ENCODE measurements at regions not wholly inside any gene's neighbourhood (a gene's known extent, or its start where the extent isn't known, plus 50 kb on each side); places are given as distances from the start of the nearest gene placed in this dataset.
"Not testable (repeated sequence)": the region's sequence is repeated elsewhere in the genome, so short reads cannot be mapped to it uniquely, and the experiment has no call there.

- H3K36me3 Mint-ChIP-seq (ENCODE audit: low read depth), result no peaks in the 10 kb centered on the region
- ChIA-PET POLR2A (no interaction called here), CTCF (no interaction called here)
- ATAC-seq, result no peak
- no peaks in the 10 kb centered on the region for H3K27me3 Mint-ChIP-seq (ENCODE audit: low read depth)
- no peaks in the 10 kb centered on the region for H3K4me1 Mint-ChIP-seq (ENCODE audit: low read depth)
- no peaks in the 10 kb centered on the region for H3K9me3 Mint-ChIP-seq (ENCODE audit: insufficient read depth)
- DNase-seq, result no peak
- H3K4me3 Mint-ChIP-seq, result no peak overlapping the region
- no peak overlapping the region for H3K27ac Mint-ChIP-seq
Measured at GRCh38 chr12:63354969-63355368, 204.0 kb upstream of the AVPR1A start.

- ATAC-seq (no peak), DNase-seq (no peak)
- ChIA-PET CTCF (no interaction called here), POLR2A (no interaction called here)
- Mint-ChIP-seq H3K9me3 (ENCODE audit: insufficient read depth) (no peaks in the 10 kb centered on the region), H3K4me3 (no peak overlapping the region), H3K4me1 (ENCODE audit: low read depth) (no peaks in the 10 kb centered on the region), H3K27ac (no peak overlapping the region), H3K36me3 (ENCODE audit: low read depth) (no peaks in the 10 kb centered on the region), H3K27me3 (ENCODE audit: low read depth) (no peaks in the 10 kb centered on the region)
Measured at GRCh38 chr12:63353559-63353958, 202.6 kb upstream of the AVPR1A start.

GRCh38 chr12:63351370-63351769 is 200.4 kb upstream of the AVPR1A start:
- H3K4me1 Mint-ChIP-seq (ENCODE audit: low read depth), result no peaks in the 10 kb centered on the region
- ATAC-seq (no peak), DNase-seq (no peak)
- H3K9me3 Mint-ChIP-seq (ENCODE audit: insufficient read depth), result no peaks in the 10 kb centered on the region
- H3K4me3 Mint-ChIP-seq, result no peak overlapping the region
- H3K27me3 Mint-ChIP-seq (ENCODE audit: low read depth), result no peaks in the 10 kb centered on the region
- ChIA-PET POLR2A (no interaction called here), CTCF (no interaction called here)
- H3K27ac Mint-ChIP-seq, result no peak overlapping the region
- H3K36me3 Mint-ChIP-seq (ENCODE audit: low read depth), result no peaks in the 10 kb centered on the region

DNA sequence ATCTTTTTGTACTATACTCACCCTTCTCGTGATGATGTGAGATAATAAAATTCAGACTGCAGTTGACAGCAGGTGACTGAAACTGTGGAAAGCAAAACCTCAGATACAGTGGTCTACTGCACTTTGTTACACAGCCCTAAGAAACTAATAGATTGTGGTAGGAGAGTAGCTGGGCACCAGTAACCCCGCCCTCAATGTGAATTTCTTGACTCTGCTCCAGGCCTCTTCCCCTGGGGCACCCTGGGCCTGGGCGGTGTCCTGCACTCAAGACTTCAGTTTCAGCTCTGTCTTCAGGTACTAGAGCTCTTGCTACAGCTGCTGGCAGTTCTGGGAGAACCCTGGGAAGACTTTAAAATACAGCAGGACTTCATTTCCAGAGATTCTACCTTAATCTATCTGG is 197.6 kb upstream of the AVPR1A start:
- H3K36me3 Mint-ChIP-seq (ENCODE audit: low read depth), result no peaks in the 10 kb centered on the region
- ChIA-PET CTCF (no interaction called here), POLR2A (no interaction called here)
- H3K9me3 Mint-ChIP-seq (ENCODE audit: insufficient read depth), result no peaks in the 10 kb centered on the region
- DNase-seq (no peak), ATAC-seq (no peak)
- no peak overlapping the region for H3K4me3 Mint-ChIP-seq
- H3K4me1 Mint-ChIP-seq (ENCODE audit: low read depth), result no peaks in the 10 kb centered on the region
- no peaks in the 10 kb centered on the region for H3K27me3 Mint-ChIP-seq (ENCODE audit: low read depth)
- H3K27ac Mint-ChIP-seq, result no peak overlapping the region

DNA sequence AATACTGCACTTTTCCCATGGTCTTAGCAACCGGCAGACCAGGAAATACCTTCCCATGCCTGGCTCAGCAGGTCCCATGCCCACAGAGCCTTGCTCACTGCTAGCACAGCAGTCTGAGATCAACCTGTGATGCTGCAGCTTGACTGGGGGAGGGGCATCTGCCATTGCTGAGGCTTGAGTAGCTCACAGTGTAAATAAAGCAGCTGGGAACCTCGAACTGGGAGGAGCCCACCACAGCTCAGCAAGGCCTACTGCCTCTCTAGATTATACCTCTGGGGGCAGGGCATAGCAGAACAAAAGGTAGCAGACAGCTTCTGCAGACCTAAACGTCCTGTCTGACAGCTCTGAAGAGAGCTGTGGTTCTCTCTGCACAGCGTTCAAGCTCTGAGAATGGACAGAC is 186.2 kb upstream of the AVPR1A start:
- ATAC-seq, result not testable (repeated sequence)

GRCh38 chr12:63326260-63326659 is 175.3 kb upstream of the AVPR1A start:
- Mint-ChIP-seq H3K36me3 (ENCODE audit: low read depth) (no peaks in the 10 kb centered on the region), H3K9me3 (ENCODE audit: insufficient read depth) (no peaks in the 10 kb centered on the region), H3K4me1 (ENCODE audit: low read depth) (no peaks in the 10 kb centered on the region), H3K27me3 (ENCODE audit: low read depth) (no peaks in the 10 kb centered on the region), H3K27ac (no peak overlapping the region), H3K4me3 (no peak overlapping the region)
- ATAC-seq, result no peak
- ChIA-PET CTCF (no interaction called here), POLR2A (no interaction called here)
- no peak for DNase-seq

More for the DNA sequence above, 186.2 kb upstream of the AVPR1A start:
- DNase-seq; H3K27ac Mint-ChIP-seq; H3K4me1 Mint-ChIP-seq (ENCODE audit: low read depth); H3K27me3 Mint-ChIP-seq (ENCODE audit: low read depth); H3K36me3 Mint-ChIP-seq (ENCODE audit: low read depth); H3K9me3 Mint-ChIP-seq (ENCODE audit: insufficient read depth); H3K4me3 Mint-ChIP-seq; POLR2A ChIA-PET; CTCF ChIA-PET: not testable (repeated sequence)

GRCh38 chr12:63325757-63326156 is 174.8 kb upstream of the AVPR1A start:
- no peaks in the 10 kb centered on the region for H3K9me3 Mint-ChIP-seq (ENCODE audit: insufficient read depth)
- ATAC-seq (no peak), DNase-seq (no peak)
- ChIA-PET CTCF (no interaction called here), POLR2A (no interaction called here)
- no peak overlapping the region for H3K27ac Mint-ChIP-seq
- H3K4me3 Mint-ChIP-seq, result no peak overlapping the region
- H3K36me3 Mint-ChIP-seq (ENCODE audit: low read depth), result no peaks in the 10 kb centered on the region
- H3K27me3 Mint-ChIP-seq (ENCODE audit: low read depth), result no peaks in the 10 kb centered on the region
- no peaks in the 10 kb centered on the region for H3K4me1 Mint-ChIP-seq (ENCODE audit: low read depth)

DNA sequence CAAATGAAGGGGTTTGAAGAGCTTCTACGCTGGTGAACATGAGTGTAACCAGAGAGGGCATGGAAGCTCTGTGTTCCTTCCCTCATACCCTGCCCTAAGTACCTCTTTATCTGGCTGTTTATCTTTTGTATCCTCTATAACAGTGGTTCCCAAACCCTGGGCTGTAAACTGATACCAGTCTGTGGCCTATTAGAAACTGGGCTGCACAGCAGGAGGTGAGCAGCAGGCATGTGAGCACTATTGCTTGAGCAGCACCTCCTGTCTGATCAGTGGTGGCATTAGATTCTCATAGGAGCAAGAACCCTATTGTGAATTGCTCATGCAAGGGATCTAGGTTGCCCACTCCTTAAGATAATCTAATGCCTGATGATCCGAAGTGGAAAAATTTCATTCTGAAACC is 172.9 kb upstream of the AVPR1A start:
- Mint-ChIP-seq H3K4me3 (no peak overlapping the region), H3K9me3 (ENCODE audit: insufficient read depth) (no peaks in the 10 kb centered on the region), H3K27ac (no peak overlapping the region), H3K27me3 (ENCODE audit: low read depth) (no peaks in the 10 kb centered on the region), H3K36me3 (ENCODE audit: low read depth) (no peaks in the 10 kb centered on the region), H3K4me1 (ENCODE audit: low read depth) (no peaks in the 10 kb centered on the region)
- ATAC-seq (no peak), DNase-seq (no peak)
- CTCF ChIA-PET, result no interaction called here
- POLR2A ChIA-PET, result no interaction called here

DNA sequence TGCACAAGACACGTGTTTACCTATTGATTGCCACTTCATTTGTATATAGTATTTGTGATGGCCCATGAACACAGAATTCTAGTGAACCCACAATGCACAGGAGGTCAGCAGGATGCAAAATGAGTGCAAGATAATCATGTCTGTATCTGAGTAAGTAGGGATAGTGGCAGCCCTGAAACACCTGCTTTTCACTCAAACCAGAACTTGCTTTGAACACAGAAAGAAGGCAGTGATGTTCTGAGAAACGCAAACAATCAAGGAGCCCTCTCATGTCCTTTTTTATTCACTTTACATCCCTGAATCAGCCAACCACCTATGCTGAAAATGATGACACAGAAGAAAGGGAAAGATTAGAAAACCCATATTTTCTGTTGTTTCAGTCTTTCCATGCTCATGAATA is 170.4 kb upstream of the AVPR1A start:
- Mint-ChIP-seq H3K36me3 (ENCODE audit: low read depth) (no peaks in the 10 kb centered on the region), H3K27me3 (ENCODE audit: low read depth) (no peaks in the 10 kb centered on the region), H3K4me3 (no peak overlapping the region), H3K4me1 (ENCODE audit: low read depth) (no peaks in the 10 kb centered on the region), H3K9me3 (ENCODE audit: insufficient read depth) (no peaks in the 10 kb centered on the region), H3K27ac (no peak overlapping the region)
- POLR2A ChIA-PET, result no interaction called here
- no peak for ATAC-seq
- CTCF ChIA-PET, result no interaction called here
- no peak for DNase-seq

GRCh38 chr12:63319936-63320633 is 169.1 kb upstream of the AVPR1A start:
- DNase-seq (no peak), ATAC-seq (no peak)
- Mint-ChIP-seq H3K27me3 (ENCODE audit: low read depth) (no peaks in the 10 kb centered on the region), H3K4me3 (no peak overlapping the region), H3K4me1 (ENCODE audit: low read depth) (no peaks in the 10 kb centered on the region), H3K9me3 (ENCODE audit: insufficient read depth) (no peaks in the 10 kb centered on the region), H3K36me3 (ENCODE audit: low read depth) (no peaks in the 10 kb centered on the region), H3K27ac (no peak overlapping the region)
- POLR2A ChIA-PET, result no interaction called here
- CTCF ChIA-PET, result no interaction called here

DNA sequence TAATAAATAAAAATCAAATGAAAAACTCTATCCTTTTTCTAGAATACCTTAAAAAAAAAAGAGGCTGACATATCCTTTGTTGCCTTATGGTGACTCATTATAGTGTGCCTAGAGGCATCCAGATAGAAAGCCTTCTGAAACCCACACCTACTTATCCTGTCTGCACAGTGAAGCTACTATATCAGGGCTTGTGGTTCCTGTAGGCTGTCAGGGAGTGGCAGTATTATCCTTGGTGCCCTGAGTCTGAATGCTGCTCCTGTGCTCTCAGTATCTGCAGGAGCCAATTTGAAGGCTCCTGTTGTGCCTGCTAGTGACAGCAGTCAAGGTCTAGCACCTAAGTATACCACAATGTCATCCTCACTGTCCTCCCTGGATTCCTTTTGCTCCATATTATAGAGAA is 168.4 kb upstream of the AVPR1A start:
- H3K27ac Mint-ChIP-seq, result no peak overlapping the region
- H3K27me3 Mint-ChIP-seq (ENCODE audit: low read depth), result no peaks in the 10 kb centered on the region
- H3K9me3 Mint-ChIP-seq (ENCODE audit: insufficient read depth), result no peaks in the 10 kb centered on the region
- ChIA-PET POLR2A (no interaction called here), CTCF (no interaction called here)
- no peaks in the 10 kb centered on the region for H3K4me1 Mint-ChIP-seq (ENCODE audit: low read depth)
- no peak overlapping the region for H3K4me3 Mint-ChIP-seq
- DNase-seq, result no peak
- no peaks in the 10 kb centered on the region for H3K36me3 Mint-ChIP-seq (ENCODE audit: low read depth)
- ATAC-seq, result no peak

- H3K9me3 Mint-ChIP-seq (ENCODE audit: insufficient read depth), result no peaks in the 10 kb centered on the region
- H3K36me3 Mint-ChIP-seq (ENCODE audit: low read depth), result no peaks in the 10 kb centered on the region
- CTCF ChIA-PET, result no interaction called here
- H3K27me3 Mint-ChIP-seq (ENCODE audit: low read depth), result no peaks in the 10 kb centered on the region
- ATAC-seq, result no peak
- POLR2A ChIA-PET, result no interaction called here
- H3K27ac Mint-ChIP-seq, result no peak overlapping the region
- no peak overlapping the region for H3K4me3 Mint-ChIP-seq
- DNase-seq, result no peak
- H3K4me1 Mint-ChIP-seq (ENCODE audit: low read depth), result no peaks in the 10 kb centered on the region
Measured at GRCh38 chr12:63318933-63319332, 167.9 kb upstream of the AVPR1A start.

GRCh38 chr12:63318313-63318712 is 167.3 kb upstream of the AVPR1A start:
- no peaks in the 10 kb centered on the region for H3K27me3 Mint-ChIP-seq (ENCODE audit: low read depth)
- no peak overlapping the region for H3K4me3 Mint-ChIP-seq
- no peaks in the 10 kb centered on the region for H3K36me3 Mint-ChIP-seq (ENCODE audit: low read depth)
- ChIA-PET CTCF (no interaction called here), POLR2A (no interaction called here)
- no peaks in the 10 kb centered on the region for H3K4me1 Mint-ChIP-seq (ENCODE audit: low read depth)
- ATAC-seq, result no peak
- no peak overlapping the region for H3K27ac Mint-ChIP-seq
- no peaks in the 10 kb centered on the region for H3K9me3 Mint-ChIP-seq (ENCODE audit: insufficient read depth)
- DNase-seq, result no peak
